HG03039 (cell line): ENCODE measurements at regions not wholly inside any gene's neighbourhood (a gene's known extent, or its start where the extent isn't known, plus 50 kb on each side); places are given as distances from the start of the nearest gene placed in this dataset.

Experiments
- ATAC-seq: cut with Tn5 transposase; IDR thresholded peaks from one replicate; pipeline ENCODE4 v1.9.1; 2021; ENCODE audit warnings: mild to moderate bottlenecking, moderate library complexity; ENCODE audit not compliant: unreplicated experiment

DNA sequence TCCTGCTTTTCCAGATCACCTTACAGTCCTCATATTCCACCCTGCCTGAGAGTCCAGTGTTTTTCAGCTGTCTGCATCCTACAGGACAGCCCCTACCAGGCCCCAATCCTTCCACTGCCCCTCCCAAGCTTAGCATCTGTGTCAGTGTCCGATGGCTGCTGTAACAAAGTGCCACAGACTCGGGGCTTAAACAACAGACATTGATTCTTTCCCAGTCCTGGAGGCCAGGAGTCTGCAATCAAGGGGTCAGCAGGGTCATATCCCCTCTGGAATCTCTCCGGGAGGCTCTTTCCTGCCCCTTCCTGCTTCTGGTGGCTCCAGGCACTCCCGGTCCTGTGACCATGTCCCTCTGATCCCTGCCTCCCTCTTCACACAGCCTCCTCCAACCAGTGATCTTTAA is 396.6 kb upstream of the MAP3K7 start:
- no peak for ATAC-seq

DNA sequence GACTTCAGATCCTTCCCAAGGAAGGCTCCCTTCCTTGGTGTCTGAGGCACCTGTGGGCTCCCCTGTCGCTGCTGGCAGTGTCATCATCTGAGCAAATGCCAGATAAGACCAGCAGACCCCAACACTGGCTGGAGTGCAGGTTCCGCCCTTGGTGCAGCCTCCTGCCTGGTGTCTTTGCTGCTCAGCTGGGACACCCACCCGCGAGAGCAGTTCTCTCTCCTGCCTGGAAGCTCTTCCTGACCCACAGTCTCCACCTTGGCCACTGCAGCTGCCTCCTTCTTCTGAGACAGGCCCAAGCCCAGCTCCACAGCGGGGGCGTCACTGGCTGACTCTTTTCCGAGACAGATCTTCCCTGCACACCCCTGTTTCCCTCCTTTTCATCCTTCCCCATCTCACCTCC is 395.7 kb upstream of the MAP3K7 start:
- no peak for ATAC-seq

GRCh38 chr6:90982051-90982450 is 395.2 kb upstream of the MAP3K7 start:
- ATAC-seq = no peak

DNA sequence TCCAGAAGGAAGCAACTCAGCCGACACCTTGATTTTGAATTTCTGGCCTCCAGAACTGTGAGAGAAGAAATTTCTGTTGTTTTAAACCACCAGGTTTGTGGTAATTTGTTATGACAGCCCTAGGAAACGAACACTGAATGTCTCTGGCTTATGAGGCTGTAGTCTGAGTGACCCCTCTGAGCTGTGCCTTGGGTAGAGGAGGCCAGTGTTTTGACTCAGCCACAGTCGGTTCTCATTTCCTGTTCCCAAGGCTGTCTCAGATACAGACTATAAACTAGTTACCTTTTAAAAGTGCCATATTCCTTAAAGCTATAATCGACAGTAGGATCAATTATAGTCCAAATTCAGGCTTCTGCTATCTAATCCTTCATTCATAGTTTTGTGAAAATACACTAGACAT is 391.2 kb upstream of the MAP3K7 start:
- ATAC-seq = no peak

DNA sequence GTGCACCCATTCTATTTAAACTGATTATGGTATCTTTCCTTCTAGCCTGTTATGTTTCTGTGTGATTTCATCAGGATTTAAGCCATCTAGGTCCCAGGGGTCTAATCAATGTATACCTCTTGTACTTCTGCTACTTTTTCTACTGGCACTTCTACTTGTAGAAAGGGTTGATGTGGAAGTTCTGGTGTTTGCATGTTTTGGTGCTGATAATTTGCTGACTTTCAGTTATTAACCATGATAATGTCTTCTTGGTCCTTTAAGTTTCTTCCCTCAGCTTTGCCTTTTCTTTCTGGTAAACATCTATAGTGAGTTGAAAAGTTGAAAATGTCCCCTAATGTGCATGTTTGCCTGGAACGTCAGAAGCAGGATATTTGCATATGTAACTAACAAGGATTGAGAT is 390.6 kb upstream of the MAP3K7 start:
- ATAC-seq = no peak

DNA sequence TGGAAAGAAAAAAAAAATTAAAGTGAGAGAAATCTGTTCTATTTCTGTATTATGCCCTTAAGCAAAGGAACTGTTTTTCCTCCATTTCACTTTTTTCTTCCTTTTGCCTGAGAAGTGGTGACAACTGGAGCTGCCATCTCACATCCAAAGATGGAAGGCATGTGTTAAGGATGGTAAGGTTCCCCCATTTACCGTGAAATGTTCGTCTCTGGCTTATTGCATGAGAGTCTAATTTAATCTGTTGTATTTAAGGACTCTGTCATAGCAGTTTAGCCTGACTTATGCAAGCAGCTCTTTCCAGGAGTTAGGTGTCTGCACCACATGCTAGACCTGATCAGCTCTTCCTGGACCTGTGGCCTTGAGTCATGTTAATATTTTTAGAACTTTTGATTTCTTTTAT is 389.5 kb upstream of the MAP3K7 start:
- ATAC-seq = no peak

- no peak for ATAC-seq
Observed at GRCh38 chr6:90975741-90976140, 388.9 kb upstream of the MAP3K7 start.

GRCh38 chr6:90973188-90973587 is 386.3 kb upstream of the MAP3K7 start:
- ATAC-seq = no peak

- no peak for ATAC-seq
Observed at GRCh38 chr6:90970672-90971071, 383.8 kb upstream of the MAP3K7 start.

DNA sequence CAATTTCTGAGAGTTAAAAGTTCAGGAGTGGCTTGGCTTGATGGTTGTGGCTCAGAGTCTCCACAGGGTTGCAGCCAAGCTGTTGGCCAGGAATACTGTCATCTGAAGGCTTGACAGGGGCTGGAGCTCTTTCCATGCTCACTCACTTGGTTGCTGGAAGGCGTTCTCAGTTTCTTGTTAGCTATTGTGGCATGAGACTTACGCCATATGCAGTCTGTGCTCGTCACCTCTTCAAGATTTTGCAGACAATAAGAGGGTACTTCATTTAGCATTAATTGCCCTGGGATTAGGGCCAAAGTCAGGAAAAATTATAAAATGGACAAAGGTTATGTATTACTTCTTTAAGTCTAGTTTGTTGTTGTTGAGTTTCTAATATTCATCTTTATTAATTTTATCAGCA is 380.6 kb upstream of the MAP3K7 start:
- no peak for ATAC-seq

DNA sequence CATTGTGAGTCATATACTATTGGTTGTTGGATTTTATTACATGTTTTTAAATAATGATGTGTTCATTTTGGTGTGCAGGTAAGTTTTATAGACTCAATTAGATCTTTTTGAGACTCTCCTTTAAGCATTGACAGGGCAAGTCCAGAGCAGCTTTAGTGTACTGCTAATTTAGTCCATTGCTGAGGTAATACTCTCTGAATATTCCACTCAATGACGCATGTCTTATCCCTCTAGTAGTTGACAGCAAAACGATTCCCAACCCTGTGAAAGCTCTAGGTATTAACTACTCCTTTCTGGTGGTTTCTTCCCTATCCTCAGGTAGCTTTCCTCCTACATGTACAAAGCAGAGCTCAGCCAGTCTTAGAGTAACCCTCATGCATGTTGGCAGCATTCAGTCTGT is 373.5 kb upstream of the MAP3K7 start:
- no peak for ATAC-seq

GRCh38 chr6:90955246-90955645 is 368.4 kb upstream of the MAP3K7 start:
- ATAC-seq = no peak

GRCh38 chr6:90953405-90954161 is 366.7 kb upstream of the MAP3K7 start:
- no peak for ATAC-seq

DNA sequence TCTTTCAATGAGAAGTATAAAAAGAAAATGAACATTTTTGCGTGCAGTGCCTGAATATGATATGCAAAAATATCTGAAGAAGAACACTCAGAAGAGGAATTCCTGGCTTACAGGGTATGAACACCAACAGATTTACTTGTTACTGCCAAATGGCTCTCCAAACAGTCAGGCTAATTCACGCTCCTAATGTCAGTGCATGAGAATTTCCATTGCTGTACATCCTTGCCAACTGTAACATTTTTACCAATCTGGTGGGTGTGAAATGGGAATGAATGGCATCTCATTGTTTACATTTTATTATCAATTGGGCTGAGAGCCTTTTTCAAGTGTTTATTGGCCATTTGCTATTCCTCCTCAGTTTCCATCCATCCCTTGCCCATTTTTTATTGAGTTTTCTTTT is 365.3 kb upstream of the MAP3K7 start:
- ATAC-seq = no peak

DNA sequence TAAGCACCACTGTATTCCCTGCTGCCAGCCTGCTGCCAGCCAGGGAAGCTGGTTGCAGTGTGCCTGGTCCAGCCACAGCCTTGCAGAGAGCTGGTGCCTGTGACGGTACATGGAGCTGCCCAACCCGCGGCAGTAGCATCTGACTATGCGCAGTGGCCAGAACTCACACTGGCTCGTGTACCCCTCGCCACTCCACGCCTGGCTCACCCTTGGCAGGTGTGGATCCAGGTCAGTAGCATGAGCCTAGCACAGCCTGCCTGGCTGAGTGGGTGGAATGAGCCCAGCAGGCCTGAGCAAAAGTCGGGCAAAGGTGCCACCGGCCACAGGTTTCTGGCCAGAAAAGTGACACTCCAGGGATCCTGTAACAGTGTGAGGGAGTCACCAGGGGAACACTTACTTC is 361.7 kb upstream of the MAP3K7 start:
- ATAC-seq = no peak

DNA sequence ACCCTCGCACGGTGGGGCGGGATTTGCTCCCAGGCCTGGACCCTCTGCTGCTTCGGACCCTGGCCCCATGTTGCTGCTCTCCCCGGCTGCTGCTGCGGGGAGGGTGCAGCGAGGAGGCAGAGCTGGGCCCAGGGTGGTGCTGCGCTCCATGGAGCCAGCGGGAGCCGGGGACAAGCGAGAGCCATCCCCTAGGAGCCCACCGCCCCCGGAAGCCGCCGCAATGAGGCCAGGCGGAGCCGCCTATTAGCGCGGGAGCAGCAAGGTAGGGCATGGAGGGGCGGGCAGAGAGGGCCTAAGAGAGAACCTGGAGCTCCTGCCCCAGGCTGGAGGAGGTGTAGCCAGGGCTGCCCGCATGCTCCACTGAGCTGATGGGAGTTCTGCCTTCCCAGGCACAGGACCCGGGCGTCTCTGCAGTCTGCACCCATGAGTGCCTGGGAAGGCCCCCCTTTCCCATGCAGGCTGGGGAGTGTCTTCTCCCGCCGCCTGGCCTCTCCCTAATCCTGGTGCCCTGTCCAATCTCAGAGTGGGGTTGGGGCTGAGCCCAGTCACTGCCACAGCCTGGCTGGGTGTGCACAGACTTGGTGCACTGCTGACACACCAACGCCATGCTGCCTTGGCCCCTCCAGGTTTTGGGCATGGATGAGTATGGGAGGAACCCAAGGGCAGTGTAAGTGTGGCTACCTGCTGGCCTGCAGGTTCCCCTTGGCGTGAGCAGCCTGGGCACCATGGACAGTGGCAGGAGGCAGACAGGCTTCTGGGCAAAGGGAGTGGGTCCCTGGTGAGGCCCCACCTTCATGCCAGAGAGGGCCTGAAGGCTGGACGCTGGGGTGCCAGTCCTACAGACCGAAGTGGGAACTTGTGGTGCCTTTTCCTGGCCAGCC is 360.6 kb upstream of the MAP3K7 start:
- ATAC-seq = no peak

- no peak for ATAC-seq
Observed at GRCh38 chr6:90941885-90942284, 355.0 kb upstream of the MAP3K7 start.

GRCh38 chr6:90940812-90941481 is 354.1 kb upstream of the MAP3K7 start:
- peak; percentile 91 for ATAC-seq

- ATAC-seq = no peak
Observed at GRCh38 chr6:90939906-90940305, 353.0 kb upstream of the MAP3K7 start.

DNA sequence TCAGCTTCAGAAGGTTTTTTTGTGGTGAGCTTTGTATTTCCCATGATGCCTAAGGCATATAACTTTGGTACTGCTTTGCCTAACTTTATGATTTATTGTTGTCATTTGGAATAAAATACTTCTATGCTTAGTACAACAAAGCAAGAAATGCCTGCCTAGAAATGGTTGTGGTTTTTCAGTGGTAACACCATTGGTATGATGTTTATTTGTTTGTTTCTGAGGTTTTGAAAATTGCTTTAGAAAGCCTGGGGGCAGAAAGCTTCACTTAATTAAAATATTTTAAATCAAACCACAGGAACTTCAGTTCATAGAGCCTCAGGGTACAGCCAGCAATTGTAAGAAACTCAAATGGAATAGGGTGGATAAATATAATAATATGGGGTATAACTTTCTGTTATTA is 351.2 kb upstream of the MAP3K7 start:
- ATAC-seq = no peak

DNA sequence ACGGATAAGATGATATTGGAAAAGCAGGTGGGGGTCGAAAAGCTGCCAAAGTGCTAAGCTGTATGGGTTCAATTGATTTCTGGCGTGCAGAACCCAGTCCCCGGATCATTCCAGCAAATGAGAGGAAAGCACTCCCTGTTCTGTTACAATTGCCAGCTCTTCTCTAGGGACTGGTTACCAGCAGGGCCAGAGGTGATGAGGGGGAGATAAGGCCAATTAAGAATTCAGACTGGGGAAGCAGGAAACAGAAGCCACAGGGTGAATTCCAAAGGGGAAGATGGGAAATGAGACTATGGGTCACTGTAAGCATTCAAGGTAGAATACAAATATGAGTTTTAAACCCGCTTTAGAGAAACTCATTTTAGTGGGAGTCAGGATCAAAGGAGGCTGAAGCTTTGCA is 349.4 kb upstream of the MAP3K7 start:
- ATAC-seq = no peak

GRCh38 chr6:90934966-90935365 is 348.1 kb upstream of the MAP3K7 start:
- no peak for ATAC-seq
